ENCODE measurements at regions not wholly inside any gene's neighbourhood (a gene's known extent, or its start where the extent isn't known, plus 50 kb on each side); places are given as distances from the start of the nearest gene placed in this dataset.
"Not testable (repeated sequence)": the region's sequence is repeated elsewhere in the genome, so short reads cannot be mapped to it uniquely, and the experiment has no call there.

GRCh38 chr15:93333126-93333525, 244.1 kb upstream of the RGMA start:
- TF ChIP-seq CTCF, POLR2A (IDR thresholded peaks at IDR 0.05): not testable (repeated sequence)
